ENCODE measurements at regions not wholly inside any gene's neighbourhood (a gene's known extent, or its start where the extent isn't known, plus 50 kb on each side); places are given as distances from the start of the nearest gene placed in this dataset.
"Not testable (repeated sequence)": the region's sequence is repeated elsewhere in the genome, so short reads cannot be mapped to it uniquely, and the experiment has no call there.

DNA sequence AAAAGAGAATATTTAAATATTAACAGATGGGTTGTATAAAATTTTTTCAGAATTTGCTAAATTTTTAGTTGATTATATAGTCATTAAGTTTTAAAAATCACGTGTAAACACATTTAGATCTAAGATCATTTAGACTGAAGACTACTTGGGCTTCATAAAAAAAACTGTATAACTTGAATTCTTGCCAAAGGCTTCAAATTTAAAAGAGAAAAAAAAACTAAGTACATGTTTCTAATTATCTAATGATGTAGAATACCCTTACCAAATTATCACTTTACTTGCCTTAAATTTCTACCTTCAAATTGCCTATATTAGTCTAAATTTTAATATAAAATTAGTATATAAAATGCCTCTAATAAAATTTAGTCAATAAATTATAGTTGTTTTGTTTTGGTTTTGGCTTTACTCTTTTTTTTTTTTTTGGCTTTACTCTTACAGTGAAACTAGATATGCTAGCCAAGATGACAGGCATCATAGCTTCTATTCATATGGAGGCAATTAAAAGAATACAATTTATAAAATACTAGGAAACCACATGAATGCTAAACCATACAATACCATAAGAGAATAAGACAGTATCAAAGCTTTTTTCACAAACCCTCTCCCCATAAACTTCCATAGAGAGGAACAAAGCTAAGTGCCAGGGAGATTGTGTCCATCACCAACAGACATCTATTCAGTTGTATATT is 183.1 kb upstream of the KCNMB2 start:
- Mint-ChIP-seq H3K36me3 (no peaks in the 10 kb centered on the region), H3K27me3 (no peaks in the 10 kb centered on the region), H3K4me3 (no peak overlapping the region), H3K9me3 (no peaks in the 10 kb centered on the region), H3K27ac (no peak overlapping the region), H3K4me1 (no peaks in the 10 kb centered on the region)
- DNase-seq, result no peak

DNA sequence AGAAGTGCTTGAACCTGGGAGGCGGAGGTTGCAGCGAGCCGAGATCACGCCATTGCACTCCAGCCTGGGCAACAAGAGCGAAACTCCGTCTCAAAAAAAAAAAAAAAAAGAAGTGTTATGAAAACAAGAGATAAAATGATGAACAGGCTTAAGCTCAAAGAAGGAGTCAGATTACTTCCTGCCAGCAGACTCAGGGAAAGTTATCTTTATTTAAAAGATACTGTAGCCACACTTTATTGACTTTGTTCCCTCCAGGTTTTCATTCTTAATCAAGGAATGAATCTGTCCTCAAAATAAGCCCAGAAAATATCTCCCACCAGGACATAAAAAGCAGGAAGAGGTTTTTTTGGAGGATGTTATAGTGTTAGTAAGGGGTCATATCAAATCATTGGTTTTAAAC is 176.5 kb upstream of the KCNMB2 start:
- Mint-ChIP-seq H3K4me1 (no peaks in the 10 kb centered on the region), H3K4me3 (no peak overlapping the region), H3K27ac (no peak overlapping the region), H3K36me3 (peaks cover 3% of the 10 kb centered on the region), H3K27me3 (peaks cover under 1% of the 10 kb centered on the region), H3K9me3 (peaks cover 13% of the 10 kb centered on the region)
- no peak for DNase-seq

DNA sequence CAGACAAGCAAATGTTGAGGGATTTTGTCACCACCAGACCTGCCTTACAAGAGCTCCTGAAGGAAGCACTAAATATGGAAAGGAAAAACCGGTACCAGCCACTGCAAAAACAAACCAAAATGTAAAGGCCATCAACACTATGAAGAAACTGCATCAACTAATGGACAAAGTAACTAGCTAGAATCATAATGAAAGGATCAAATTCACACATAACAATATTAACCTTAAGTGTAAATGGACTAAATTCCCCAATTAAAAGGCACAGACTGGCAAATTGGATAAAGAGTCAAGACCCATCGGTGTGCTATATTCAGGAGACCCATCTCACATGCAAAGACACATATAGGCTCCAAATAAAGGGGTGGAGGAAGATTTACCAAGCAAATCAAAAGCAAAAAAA is 173.2 kb upstream of the KCNMB2 start:
- Mint-ChIP-seq H3K9me3 (peaks cover 15% of the 10 kb centered on the region), H3K27me3 (peaks cover 18% of the 10 kb centered on the region)
- H3K27ac Mint-ChIP-seq, H3K4me1 Mint-ChIP-seq, DNase-seq, H3K4me3 Mint-ChIP-seq, H3K36me3 Mint-ChIP-seq: not testable (repeated sequence)

DNA sequence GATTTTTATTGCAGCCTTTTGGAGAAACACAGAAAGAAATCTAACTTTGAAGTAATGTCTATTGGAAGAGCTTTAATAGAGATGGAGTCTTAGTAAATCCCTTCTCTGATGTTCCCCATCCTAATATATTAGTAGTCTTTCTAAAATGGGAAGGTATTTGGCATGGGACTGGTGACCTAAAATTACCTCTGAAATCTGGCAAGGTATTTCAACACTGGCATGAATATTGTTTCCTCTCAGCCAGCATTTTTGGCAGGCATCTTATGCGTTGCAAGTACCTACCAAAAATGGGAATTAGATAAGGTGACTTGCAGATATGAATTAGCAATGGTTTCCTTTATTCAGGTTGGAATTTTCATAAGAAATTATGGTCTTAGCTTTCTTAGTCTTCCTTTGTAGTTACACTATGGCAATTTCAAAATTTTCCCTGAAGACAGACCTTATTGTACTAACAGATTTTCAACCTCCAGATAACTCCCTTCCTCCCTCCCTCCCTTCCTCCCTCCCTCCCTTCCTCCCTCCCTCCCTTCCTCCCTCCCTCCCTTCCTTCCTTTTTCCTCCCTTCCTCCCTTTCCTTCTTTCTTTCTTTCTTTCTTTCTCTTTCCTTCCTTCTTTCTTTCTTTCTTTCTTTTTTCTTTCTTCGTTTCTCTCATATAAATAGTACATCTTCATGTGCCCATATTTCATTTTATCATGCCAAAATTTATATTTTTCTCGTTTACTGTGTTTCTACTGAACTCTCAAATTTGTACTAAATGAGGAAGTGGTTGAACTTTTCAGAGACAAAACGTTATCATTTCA is 168.2 kb upstream of the KCNMB2 start:
- no peaks in the 10 kb centered on the region for H3K4me1 Mint-ChIP-seq
- no peak overlapping the region for H3K4me3 Mint-ChIP-seq

DNA sequence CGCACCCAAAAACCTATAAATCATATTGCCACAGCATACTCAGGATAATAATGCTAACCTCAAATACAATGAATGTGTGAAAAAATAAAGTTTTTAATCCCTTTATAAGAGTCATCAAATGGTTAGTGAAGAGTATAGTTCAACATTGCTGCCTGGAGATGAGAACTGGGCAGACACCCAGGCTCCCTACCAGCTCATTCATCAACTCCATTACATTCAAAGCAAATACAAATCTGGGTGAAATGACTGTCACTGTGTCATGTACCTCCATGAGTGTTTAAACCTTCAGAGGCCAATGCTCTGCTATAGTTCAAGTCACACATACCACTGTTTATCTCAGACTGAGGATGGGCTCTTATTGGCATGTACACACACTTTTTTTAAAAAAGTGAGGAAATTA is 167.2 kb upstream of the KCNMB2 start:
- Mint-ChIP-seq H3K4me3 (no peak overlapping the region), H3K9me3 (peaks cover 5% of the 10 kb centered on the region), H3K4me1 (no peaks in the 10 kb centered on the region), H3K36me3 (no peaks in the 10 kb centered on the region), H3K27me3 (peaks cover 21% of the 10 kb centered on the region), H3K27ac (no peak overlapping the region)
- DNase-seq, result no peak

More for the DNA sequence above, 168.2 kb upstream of the KCNMB2 start:
- Mint-ChIP-seq H3K27me3 (peaks cover 21% of the 10 kb centered on the region), H3K27ac (no peak overlapping the region), H3K9me3 (peaks cover 14% of the 10 kb centered on the region), H3K36me3 (peaks cover 3% of the 10 kb centered on the region)
- DNase-seq, result no peak

DNA sequence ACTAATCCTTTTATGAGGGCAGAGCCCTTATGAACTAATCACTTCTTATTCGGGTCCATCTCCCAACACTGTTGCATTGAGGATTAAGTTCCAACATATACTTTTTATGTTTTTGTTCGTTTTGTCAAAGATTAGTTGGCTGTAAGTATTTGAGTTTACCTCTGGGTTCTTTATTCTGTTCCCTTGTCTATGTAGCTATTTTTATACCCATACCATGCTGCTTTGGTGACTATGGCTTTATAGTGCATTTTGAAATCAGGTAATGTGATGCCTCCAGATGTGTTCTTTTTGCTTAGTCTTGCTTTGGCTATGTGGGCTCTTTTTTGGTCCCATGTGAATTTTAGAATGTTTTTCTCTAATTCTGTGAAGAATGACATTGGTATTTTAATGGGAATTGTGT is 166.4 kb upstream of the KCNMB2 start:
- DNase-seq, result no peak
- Mint-ChIP-seq H3K36me3 (no peaks in the 10 kb centered on the region), H3K4me1 (no peaks in the 10 kb centered on the region), H3K27ac (no peak overlapping the region), H3K9me3 (peaks cover 2% of the 10 kb centered on the region), H3K4me3 (no peak overlapping the region), H3K27me3 (peaks cover 22% of the 10 kb centered on the region)

DNA sequence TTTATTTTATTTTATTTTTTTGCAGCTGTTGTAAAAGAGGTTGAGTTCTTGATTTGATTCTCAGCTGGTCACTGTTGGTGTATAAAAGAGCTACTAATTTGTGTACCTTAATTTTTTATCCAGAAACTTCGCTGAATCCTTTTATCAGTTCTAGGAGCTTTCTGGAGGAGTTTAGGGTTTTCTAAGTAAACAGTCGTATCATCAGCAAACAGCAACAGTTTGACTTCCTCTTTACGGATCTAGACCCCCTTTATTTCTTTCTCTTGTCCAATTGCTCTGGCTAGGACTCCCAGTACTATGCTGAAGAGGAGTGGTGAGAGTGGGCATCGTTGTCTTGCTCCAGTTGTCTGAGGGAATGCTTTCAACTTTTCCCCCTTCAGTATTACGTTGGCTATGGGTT is 165.8 kb upstream of the KCNMB2 start:
- H3K27ac Mint-ChIP-seq, result no peak overlapping the region
- DNase-seq, result no peak
- H3K4me3 Mint-ChIP-seq, result no peak overlapping the region
- H3K27me3 Mint-ChIP-seq, result peaks cover 18% of the 10 kb centered on the region
- no peaks in the 10 kb centered on the region for H3K4me1 Mint-ChIP-seq
- H3K36me3 Mint-ChIP-seq, result no peaks in the 10 kb centered on the region
- H3K9me3 Mint-ChIP-seq, result peaks cover 2% of the 10 kb centered on the region

DNA sequence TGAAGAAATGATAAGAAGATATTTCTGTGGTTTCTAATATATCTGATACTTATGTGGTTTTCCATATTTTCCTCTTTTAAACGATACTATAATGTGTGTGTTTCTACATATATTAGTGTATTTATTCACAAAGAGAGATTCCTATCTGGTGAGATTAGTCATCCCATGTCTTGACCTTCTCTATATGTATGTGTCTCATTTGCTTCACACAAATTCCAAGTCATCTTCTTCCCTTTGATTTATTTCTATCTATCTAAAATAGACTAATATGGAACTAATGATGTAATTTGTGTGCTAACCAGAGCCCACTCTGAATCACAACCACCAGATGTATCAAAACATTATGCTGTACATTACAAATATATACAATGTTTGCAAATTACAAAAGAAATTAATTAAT is 154.7 kb upstream of the KCNMB2 start:
- H3K4me1 Mint-ChIP-seq, result no peaks in the 10 kb centered on the region
- no peaks in the 10 kb centered on the region for H3K36me3 Mint-ChIP-seq
- DNase-seq, result no peak
- no peak overlapping the region for H3K4me3 Mint-ChIP-seq
- H3K9me3 Mint-ChIP-seq, result no peaks in the 10 kb centered on the region
- peaks cover 7% of the 10 kb centered on the region for H3K27me3 Mint-ChIP-seq
- H3K27ac Mint-ChIP-seq, result no peak overlapping the region

DNA sequence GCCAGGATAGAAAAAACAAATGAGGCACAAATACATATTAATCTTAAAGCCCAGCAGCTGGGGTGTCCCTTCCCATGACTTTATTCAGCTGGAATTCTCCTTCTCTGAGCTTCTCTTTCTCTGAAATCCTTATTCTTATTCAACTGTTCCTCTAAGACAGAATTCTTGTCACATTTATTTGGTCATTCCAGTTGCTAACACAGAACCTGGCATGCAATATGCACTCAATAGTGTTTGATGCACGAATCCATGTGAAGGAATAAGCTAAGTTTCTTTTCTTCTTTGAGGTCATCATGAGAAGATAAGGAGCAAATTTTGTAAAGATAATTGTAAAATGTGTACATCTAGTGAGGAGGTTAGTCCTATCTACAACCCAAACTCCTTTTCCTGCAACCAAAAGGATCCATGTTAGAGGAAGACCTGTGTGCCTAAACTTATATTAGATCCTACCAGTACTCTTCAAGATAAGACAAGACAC is 154.2 kb upstream of the KCNMB2 start:
- H3K4me1 Mint-ChIP-seq, result no peaks in the 10 kb centered on the region
- H3K9me3 Mint-ChIP-seq, result no peaks in the 10 kb centered on the region
- no peaks in the 10 kb centered on the region for H3K36me3 Mint-ChIP-seq
- peaks cover 7% of the 10 kb centered on the region for H3K27me3 Mint-ChIP-seq
- no peak overlapping the region for H3K4me3 Mint-ChIP-seq
- no peak for DNase-seq
- no peak overlapping the region for H3K27ac Mint-ChIP-seq

DNA sequence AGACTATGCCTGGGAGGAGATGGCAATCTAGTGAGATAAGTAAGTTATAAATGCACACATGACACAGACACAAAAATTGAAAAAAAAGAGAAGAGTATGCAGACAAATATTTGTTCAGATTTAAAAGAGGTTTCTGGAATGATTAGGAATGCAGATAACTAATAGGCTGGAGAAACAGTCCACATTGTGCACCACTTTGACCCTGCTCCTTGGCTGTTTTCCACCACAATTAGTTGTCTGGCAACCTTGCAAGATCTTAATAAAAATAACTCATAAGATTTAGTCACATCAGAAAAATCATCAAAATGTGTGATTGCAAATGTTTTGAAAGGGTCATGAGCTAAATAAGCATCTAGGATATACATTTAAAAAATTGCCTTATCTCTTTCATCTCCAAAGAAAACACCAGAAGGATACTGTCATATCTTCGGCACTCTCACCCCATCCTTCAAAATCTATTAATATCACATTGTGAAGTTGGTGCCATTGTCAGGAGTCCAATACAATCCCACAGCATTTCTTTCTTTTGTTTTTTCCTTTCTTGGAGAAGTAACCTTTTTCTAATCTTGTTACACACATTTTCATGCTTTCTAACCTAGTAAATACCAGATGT is 153.7 kb upstream of the KCNMB2 start:
- Mint-ChIP-seq H3K36me3 (no peaks in the 10 kb centered on the region), H3K27ac (no peak overlapping the region), H3K4me1 (no peaks in the 10 kb centered on the region), H3K4me3 (no peak overlapping the region), H3K27me3 (peaks cover 7% of the 10 kb centered on the region), H3K9me3 (no peaks in the 10 kb centered on the region)
- no peak for DNase-seq

DNA sequence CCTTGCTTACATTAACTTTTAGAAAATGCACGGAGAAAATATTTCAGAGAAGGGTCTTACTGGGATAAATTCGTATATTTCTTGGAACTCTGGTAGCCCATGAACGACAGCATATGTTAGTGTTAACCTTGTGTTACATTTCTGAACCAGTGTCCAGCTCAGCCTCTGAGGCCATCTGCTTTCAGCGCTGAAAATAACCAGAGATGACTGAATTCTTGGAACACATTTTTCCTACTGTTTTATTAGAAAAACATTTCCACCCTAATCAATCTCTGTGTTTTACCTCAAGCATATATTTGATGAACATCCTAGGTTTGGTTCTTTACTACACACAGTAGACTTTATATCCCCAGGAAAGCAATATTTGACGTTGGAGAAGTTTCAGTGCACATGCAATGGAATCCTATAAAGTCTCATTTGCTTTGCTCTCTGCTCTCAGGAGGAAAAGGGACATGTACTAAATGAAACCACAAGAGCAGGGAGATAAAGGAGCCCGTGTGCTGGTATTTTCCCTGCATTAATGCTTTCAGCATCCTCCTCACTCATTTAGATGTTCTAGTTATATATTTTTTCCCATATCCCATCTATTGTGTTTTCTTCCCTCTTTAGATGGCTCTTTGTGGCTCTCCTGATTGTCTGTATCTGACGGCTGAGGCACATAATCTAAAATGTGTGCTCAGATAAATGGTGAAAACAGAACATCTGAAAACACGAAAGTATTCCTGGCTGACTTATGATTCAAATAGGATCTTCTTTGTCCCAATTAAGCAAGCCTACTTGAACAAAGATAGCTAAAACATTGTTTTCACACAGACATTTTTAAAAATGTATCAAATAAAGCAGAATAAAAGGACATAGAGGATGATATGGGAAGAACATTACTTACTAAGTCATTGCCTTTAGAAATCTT is 151.7 kb upstream of the KCNMB2 start:
- no peaks in the 10 kb centered on the region for H3K36me3 Mint-ChIP-seq
- H3K9me3 Mint-ChIP-seq, result no peaks in the 10 kb centered on the region

DNA sequence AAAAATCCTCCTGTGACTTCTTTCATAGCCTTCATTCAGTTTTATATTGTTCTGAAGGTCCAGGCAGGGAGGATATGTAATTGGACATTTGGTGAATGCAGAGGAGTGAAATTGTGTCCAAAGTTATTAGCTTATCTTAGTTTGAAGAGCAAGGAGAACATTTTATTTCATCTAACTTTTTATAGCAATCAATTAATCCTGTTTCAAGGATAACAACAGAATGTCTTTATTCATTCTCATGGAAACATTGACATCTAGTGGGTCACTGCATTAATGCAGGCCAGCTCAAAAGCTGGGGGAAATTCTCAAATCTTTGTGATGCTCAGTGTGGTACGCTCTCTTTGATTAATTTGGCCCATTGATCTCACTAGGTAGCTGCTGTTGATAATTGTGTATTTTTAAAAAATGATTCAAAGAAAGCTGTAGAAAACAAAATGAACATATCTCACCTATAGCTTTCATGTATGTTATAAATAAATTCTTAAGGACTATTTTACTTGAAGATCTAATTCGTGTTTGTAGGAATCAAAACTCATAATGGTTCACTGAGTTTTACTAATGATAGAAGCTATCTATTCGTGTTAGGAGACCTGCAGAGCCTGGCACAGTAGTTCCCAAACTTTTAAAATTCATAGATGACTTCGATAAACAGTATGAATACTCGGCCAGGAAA is 150.8 kb upstream of the KCNMB2 start:
- H3K27me3 Mint-ChIP-seq, result peaks cover 11% of the 10 kb centered on the region

More for the DNA sequence above, 151.7 kb upstream of the KCNMB2 start:
- no peak for DNase-seq
- H3K4me1 Mint-ChIP-seq, result no peaks in the 10 kb centered on the region
- no peak overlapping the region for H3K4me3 Mint-ChIP-seq
- no peak overlapping the region for H3K27ac Mint-ChIP-seq
- peaks cover 8% of the 10 kb centered on the region for H3K27me3 Mint-ChIP-seq

DNA sequence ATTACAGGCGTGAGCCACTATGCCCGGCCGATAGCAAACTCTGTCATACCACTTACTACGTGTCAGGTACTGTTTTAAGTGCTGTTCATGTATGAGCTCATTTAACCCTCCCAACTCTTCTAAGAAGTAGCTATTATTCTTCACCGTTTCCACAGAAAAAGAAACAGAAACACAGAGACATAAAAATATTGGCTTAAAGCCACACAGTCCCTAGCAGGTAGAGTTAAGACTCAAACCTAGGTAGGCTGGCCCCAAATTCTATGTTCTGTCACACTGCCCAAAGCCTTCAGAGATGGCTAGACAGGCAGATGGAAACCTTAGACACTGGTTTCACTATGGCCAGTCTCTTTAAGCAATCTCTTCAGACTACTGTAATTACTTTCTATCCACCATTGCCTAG is 149.8 kb upstream of the KCNMB2 start:
- no peak overlapping the region for H3K27ac Mint-ChIP-seq
- peaks cover 17% of the 10 kb centered on the region for H3K27me3 Mint-ChIP-seq
- no peaks in the 10 kb centered on the region for H3K9me3 Mint-ChIP-seq
- no peak for DNase-seq
- no peak overlapping the region for H3K4me3 Mint-ChIP-seq
- H3K4me1 Mint-ChIP-seq, result no peaks in the 10 kb centered on the region
- H3K36me3 Mint-ChIP-seq, result no peaks in the 10 kb centered on the region

More for the DNA sequence above, 150.8 kb upstream of the KCNMB2 start:
- Mint-ChIP-seq H3K27ac (no peak overlapping the region), H3K9me3 (no peaks in the 10 kb centered on the region), H3K4me3 (no peak overlapping the region), H3K36me3 (no peaks in the 10 kb centered on the region), H3K4me1 (no peaks in the 10 kb centered on the region)
- DNase-seq, result no peak

DNA sequence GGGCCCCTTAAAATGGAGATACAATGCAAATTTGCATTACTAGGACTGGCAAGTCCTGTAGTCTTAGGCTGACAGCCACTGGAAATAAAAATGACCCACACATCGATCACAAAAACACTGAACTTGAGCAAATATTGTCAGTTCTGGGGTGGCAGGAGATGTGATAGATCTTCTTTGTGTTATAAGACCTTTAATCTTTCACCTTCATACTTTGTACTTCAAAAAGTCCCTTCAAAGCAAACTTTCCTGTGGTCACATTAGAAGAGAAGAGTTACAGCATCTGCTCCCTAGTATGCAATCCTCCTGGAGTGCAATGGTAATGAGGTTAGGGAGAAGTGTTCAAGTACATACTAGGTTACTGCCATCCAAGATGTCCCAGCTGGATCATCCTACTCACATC is 149.4 kb upstream of the KCNMB2 start:
- H3K36me3 Mint-ChIP-seq, result no peaks in the 10 kb centered on the region
- H3K9me3 Mint-ChIP-seq, result no peaks in the 10 kb centered on the region
- no peaks in the 10 kb centered on the region for H3K4me1 Mint-ChIP-seq
- DNase-seq, result no peak
- H3K4me3 Mint-ChIP-seq, result no peak overlapping the region
- H3K27me3 Mint-ChIP-seq, result peaks cover 17% of the 10 kb centered on the region
- no peak overlapping the region for H3K27ac Mint-ChIP-seq
